OCI-LY3 (cell line): ENCODE measurements at regions not wholly inside any gene's neighbourhood (a gene's known extent, or its start where the extent isn't known, plus 50 kb on each side); places are given as distances from the start of the nearest gene placed in this dataset.

ENCODE experiments used
- CTCF ChIP-seq: fragments of 200-600, 300-600 bp; sonication (generic); IDR thresholded peaks from 2 replicates; pipeline ENCODE4 v1.5.1; 2014; ENCODE audit warnings: antibody characterized with exemption, low read length, low read depth
- EZH2phosphoT487 ChIP-seq: fragments of 200-600 bp; shearing (Covaris generic); IDR thresholded peaks from 2 replicates; pipeline ENCODE4 v1.6.1; 2018; ENCODE audit warnings: antibody characterized with exemption, mixed run types, low read depth

- no peak for TF ChIP-seq CTCF
- no peak for TF ChIP-seq EZH2phosphoT487
These were observed 148.6 kb downstream of the MAIP1 start for GRCh38 chr2:200104015-200104414.
